ENCODE measurements at regions not wholly inside any gene's neighbourhood (a gene's known extent, or its start where the extent isn't known, plus 50 kb on each side); places are given as distances from the start of the nearest gene placed in this dataset.

DNA sequence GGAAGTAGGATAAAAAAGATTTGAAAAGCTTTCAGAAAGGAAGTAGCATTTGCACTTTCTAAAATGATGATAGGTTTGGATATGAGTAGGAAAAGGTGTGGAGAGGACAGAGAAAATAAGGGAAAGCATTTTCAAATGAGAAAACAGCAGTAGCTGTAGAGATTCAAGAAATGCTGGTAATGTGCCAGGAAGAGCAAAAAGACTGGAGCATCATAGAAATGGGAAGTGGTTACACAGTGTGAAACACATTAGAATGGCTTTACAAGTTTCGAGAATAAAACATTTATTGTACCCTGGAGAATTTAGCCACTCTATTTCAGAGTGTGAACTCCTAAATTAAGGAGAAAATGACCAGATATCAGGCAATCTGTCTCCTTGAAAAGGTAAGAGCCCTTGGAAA, 108.3 kb upstream of the CHL1 start:
- Histone ChIP-seq H3K27me3 (ENCODE audit: insufficient read depth in 3 of 3, low read length in 2 of 3) (no peaks in the 10 kb centered on the region), H3K27ac (no peak overlapping the region), H3K4me3 (no peak overlapping the region), H3K4me1 (no peaks in the 10 kb centered on the region), H3K9me3 (no peaks in the 10 kb centered on the region), H3K36me3 (ENCODE audit: insufficient read depth in 1 of 2, low read depth in 1 of 2) (no peaks in the 10 kb centered on the region)
- no peak for ATAC-seq
- WGBS, 3 donors, result 15 to 26% (median 23%) methylated on average over 1 of the region's 1 CpG
- intact Hi-C loops (cut with DNase I), result no loop called here
- DNase-seq, result no peak
- TF ChIP-seq, protein P1, sequence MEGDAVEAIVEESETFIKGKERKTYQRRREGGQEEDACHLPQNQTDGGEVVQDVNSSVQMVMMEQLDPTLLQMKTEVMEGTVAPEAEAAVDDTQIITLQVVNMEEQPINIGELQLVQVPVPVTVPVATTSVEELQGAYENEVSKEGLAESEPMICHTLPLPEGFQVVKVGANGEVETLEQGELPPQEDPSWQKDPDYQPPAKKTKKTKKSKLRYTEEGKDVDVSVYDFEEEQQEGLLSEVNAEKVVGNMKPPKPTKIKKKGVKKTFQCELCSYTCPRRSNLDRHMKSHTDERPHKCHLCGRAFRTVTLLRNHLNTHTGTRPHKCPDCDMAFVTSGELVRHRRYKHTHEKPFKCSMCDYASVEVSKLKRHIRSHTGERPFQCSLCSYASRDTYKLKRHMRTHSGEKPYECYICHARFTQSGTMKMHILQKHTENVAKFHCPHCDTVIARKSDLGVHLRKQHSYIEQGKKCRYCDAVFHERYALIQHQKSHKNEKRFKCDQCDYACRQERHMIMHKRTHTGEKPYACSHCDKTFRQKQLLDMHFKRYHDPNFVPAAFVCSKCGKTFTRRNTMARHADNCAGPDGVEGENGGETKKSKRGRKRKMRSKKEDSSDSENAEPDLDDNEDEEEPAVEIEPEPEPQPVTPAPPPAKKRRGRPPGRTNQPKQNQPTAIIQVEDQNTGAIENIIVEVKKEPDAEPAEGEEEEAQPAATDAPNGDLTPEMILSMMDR (IDR thresholded peaks at IDR 0.05), result no peak

DNA sequence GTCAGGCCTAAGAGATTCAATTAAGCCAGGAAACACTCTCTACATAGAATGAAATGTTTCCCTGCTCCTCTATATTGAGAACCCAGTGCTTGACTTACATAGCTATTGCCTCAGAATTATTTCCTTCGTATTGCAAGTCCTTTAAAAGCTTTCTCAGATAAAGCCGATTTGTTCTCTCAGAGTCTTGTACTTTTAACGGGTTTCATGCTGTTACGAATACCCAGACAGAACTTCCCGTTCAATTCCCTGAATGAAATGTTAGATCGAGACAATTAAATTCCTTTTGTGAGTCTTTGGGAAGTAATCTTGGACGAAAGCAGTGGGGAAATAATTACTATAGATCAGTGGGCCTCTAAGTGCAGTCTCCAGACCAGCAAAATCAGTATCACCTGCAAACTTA, 102.8 kb upstream of the CHL1 start:
- Histone ChIP-seq H3K27me3 (ENCODE audit: insufficient read depth in 3 of 3, low read length in 2 of 3) (no peaks in the 10 kb centered on the region), H3K4me1 (no peaks in the 10 kb centered on the region), H3K36me3 (ENCODE audit: insufficient read depth in 1 of 2, low read depth in 1 of 2) (no peaks in the 10 kb centered on the region), H3K27ac (no peak overlapping the region), H3K4me3 (no peak overlapping the region), H3K9me3 (no peaks in the 10 kb centered on the region)
- no peak for DNase-seq
- TF ChIP-seq, protein P1 (IDR thresholded peaks at IDR 0.05), result no peak
- WGBS, 3 donors, result 84 to 88% (median 84%) methylated on average over 7 of the region's 7 CpGs
- intact Hi-C loops (cut with DNase I), result no loop called here
- ATAC-seq, result no peak

DNA sequence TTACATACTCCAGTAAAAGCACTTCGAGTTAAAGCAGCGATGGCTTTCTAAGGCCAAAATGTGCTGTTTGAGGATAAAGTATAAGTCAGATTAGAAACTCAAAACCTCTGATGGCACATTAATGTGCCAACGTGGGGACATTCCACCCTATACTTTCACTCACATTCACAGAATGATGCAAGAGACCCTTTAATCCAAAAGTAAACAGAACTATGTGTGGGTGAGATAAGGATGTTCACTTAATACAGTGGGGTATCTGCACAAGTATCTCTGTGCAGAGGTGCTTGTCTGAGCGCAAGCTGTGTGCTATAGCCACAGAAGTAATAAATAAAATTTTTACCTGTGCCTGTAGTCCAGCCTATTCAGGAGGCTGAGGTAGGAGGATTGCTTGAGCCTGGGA, 100.3 kb upstream of the CHL1 start:
- Histone ChIP-seq H3K4me3 (no peak overlapping the region), H3K27me3 (ENCODE audit: insufficient read depth in 3 of 3, low read length in 2 of 3) (no peaks in the 10 kb centered on the region), H3K4me1 (no peaks in the 10 kb centered on the region), H3K9me3 (no peaks in the 10 kb centered on the region), H3K36me3 (ENCODE audit: insufficient read depth in 1 of 2, low read depth in 1 of 2) (no peaks in the 10 kb centered on the region), H3K27ac (no peak overlapping the region)
- no peak for ATAC-seq
- no peak for DNase-seq
- WGBS, 3 donors, result 59 to 66% (median 63%) methylated on average over 4 of the region's 4 CpGs
- intact Hi-C loops (cut with DNase I), result no loop called here
- TF ChIP-seq, protein P1 (IDR thresholded peaks at IDR 0.05), result no peak

DNA sequence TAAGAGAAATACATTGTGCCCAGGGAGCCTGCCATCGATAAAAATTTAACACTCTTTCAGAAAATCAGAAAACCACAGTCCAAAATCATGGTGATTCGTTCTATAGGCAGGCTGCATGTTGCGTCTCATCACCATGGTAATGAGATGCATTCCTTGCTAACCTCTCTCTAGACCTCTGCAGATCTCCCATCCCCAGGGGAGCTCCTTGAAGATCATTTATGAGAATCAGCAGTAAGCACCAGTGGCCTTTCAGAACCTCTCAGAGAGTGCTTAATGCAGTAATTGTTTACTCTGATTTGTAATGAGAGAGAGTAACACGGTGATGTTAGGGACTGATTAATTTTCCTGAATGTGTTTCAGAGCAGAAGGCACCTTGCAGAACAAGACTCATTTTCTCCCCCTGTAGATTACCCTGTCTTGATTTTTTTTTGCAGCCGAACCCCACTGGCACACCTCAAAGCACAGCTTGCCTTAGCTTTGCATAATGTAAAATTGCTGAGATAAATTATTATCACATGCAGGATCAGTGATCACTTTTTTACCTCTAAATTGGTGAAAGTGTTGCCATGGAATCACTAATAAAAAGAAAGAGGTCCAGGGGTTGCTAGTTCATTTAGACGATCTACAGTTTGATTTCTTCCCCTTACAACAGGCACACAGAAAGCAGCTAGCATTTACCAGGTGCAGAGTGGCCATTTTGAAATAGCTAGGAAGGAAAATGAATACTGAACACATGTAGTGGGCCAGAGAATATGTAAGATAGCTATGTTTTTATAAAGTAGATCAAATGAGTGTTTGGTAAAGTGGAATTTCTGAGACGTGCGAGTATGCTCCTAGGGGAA, 98.9 kb upstream of the CHL1 start:
- no peak overlapping the region for H3K27ac ChIP-seq
- WGBS, 3 donors, result 61 to 66% (median 62%) methylated on average over 8 of the region's 8 CpGs
- no peaks in the 10 kb centered on the region for H3K36me3 ChIP-seq (ENCODE audit: insufficient read depth in 1 of 2, low read depth in 1 of 2)
- intact Hi-C loops (cut with DNase I), result no loop called here
- no peaks in the 10 kb centered on the region for H3K4me1 ChIP-seq
- TF ChIP-seq, protein P1 (IDR thresholded peaks at IDR 0.05), result no peak
- ATAC-seq (no peak), DNase-seq (no peak)
- H3K4me3 ChIP-seq, result no peak overlapping the region
- no peaks in the 10 kb centered on the region for H3K9me3 ChIP-seq
- no peaks in the 10 kb centered on the region for H3K27me3 ChIP-seq (ENCODE audit: insufficient read depth in 3 of 3, low read length in 2 of 3)

DNA sequence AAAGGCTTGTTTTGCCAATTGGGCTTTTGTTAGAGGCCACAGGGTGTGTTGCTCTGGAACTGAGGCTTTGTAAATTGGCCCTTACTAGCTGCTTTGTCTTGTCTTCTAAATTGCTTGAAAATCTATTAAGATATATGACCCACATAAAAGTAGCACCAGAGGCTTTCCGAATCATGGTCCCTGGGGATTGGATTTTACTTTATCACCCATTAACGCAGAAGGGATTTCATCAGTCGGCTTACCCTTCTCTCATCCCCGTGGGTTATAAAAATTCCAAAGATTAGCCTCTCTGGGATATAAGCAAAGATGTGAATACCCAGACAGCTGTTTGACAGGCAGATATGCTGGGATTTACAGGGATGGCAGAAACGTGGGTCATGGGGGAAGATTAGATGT, 98.3 kb upstream of the CHL1 start:
- no peak for DNase-seq
- Histone ChIP-seq H3K36me3 (ENCODE audit: insufficient read depth in 1 of 2, low read depth in 1 of 2) (no peaks in the 10 kb centered on the region), H3K27me3 (ENCODE audit: insufficient read depth in 3 of 3, low read length in 2 of 3) (no peaks in the 10 kb centered on the region), H3K4me3 (no peak overlapping the region), H3K9me3 (no peaks in the 10 kb centered on the region), H3K27ac (no peak overlapping the region), H3K4me1 (no peaks in the 10 kb centered on the region)
- ATAC-seq, result no peak
- TF ChIP-seq, protein P1 (IDR thresholded peaks at IDR 0.05), result no peak
- 27 to 36% (median 33%) methylated on average over 5 of the region's 5 CpGs for WGBS, 3 donors
- intact Hi-C loops (cut with DNase I), result no loop called here
